Trophoblast cell (in vitro differentiated cells and primary cell): ENCODE measurements at regions not wholly inside any gene's neighbourhood (a gene's known extent, or its start where the extent isn't known, plus 50 kb on each side); places are given as distances from the start of the nearest gene placed in this dataset.

Experiments
- DNase-seq, 2 donors: peaks; one replicate each; pipeline ENCODE4 v3.0.0-alpha.2; 2016
- H2AFZ ChIP-seq: 2 replicates; pipeline ENCODE4 v1.6.1; 2013; ENCODE audit warnings: low read length, moderate library complexity, mild to moderate bottlenecking; ENCODE audit not compliant: insufficient read depth, poor library complexity
- H2AK5ac ChIP-seq: 2 replicates; pipeline ENCODE4 v1.6.1; 2013; ENCODE audit warnings: mild to moderate bottlenecking, low read length
- H2BK120ac ChIP-seq: 2 replicates; pipeline ENCODE4 v1.6.1; 2013; ENCODE audit warnings: low read length, mild to moderate bottlenecking, moderate library complexity; ENCODE audit not compliant: insufficient read depth, poor library complexity
- H2BK12ac ChIP-seq: 2 replicates; pipeline ENCODE4 v1.6.1; 2013; ENCODE audit warnings: mild to moderate bottlenecking, low read length, moderate library complexity
- H2BK5ac ChIP-seq: 2 replicates; pipeline ENCODE4 v1.6.1; 2013; ENCODE audit warnings: low read length, low read depth, moderate library complexity, mild to moderate bottlenecking; ENCODE audit not compliant: poor library complexity
- H3K14ac ChIP-seq: 2 replicates; pipeline ENCODE4 v1.6.1; 2013; ENCODE audit warnings: mild to moderate bottlenecking, low read length
- H3K18ac ChIP-seq: 2 replicates; pipeline ENCODE4 v1.6.1; 2013; ENCODE audit warnings: mild to moderate bottlenecking, low read length
- H3K23ac ChIP-seq: 2 replicates; pipeline ENCODE4 v1.6.1; 2013; ENCODE audit warnings: low read length
- H3K27ac ChIP-seq: 2 replicates; pipeline ENCODE4 v1.5.1; 2013; ENCODE audit warnings: low read depth, mild to moderate bottlenecking, inconsistent platforms, low read length, moderate library complexity
- H3K27me3 ChIP-seq: 2 replicates; pipeline ENCODE4 v1.6.1; 2013; ENCODE audit warnings: inconsistent platforms, mild to moderate bottlenecking, low read length, moderate library complexity; ENCODE audit not compliant: insufficient read depth
- H3K36me3 ChIP-seq, 2 experiments: 1 replicate in 1 of 2; 2 replicates in 1 of 2; pipeline ENCODE4 v1.6.1; 2013; ENCODE audit warnings: low read length in 2 of 2, mild to moderate bottlenecking in 2 of 2, moderate library complexity in 1 of 2; ENCODE audit not compliant: insufficient read depth in 2 of 2, control insufficient read depth in 1 of 2
- H3K4ac ChIP-seq: 2 replicates; pipeline ENCODE4 v1.6.1; 2013; ENCODE audit warnings: low read depth, mild to moderate bottlenecking, low read length, moderate library complexity
- H3K4me1 ChIP-seq, 2 experiments: 1 replicate in 1 of 2; 2 replicates in 1 of 2; pipeline ENCODE4 v1.6.1; 2013; ENCODE audit warnings: low read length in 2 of 2, mild to moderate bottlenecking in 2 of 2, moderate library complexity in 1 of 2; ENCODE audit not compliant: insufficient read depth in 2 of 2, control insufficient read depth in 1 of 2
- H3K4me2 ChIP-seq: 2 replicates; pipeline ENCODE4 v1.6.1; 2013; ENCODE audit warnings: inconsistent platforms, mild to moderate bottlenecking, low read length, moderate library complexity
- H3K4me3 ChIP-seq: 2 replicates; pipeline ENCODE4 v1.5.1; 2013; ENCODE audit warnings: mild to moderate bottlenecking, low read depth, low read length, inconsistent platforms
- H3K79me1 ChIP-seq: one replicate; pipeline ENCODE4 v1.6.1; 2013; ENCODE audit warnings: low read length
- H3K79me2 ChIP-seq: 2 replicates; pipeline ENCODE4 v1.6.1; 2013; ENCODE audit warnings: low read length, mild to moderate bottlenecking; ENCODE audit not compliant: control insufficient read depth, insufficient read depth, poor library complexity
- H3K9ac ChIP-seq: 2 replicates; pipeline ENCODE4 v1.6.1; 2013; ENCODE audit warnings: mild to moderate bottlenecking, low read length
- H3K9me3 ChIP-seq: 2 replicates; pipeline ENCODE4 v1.6.1; 2013; ENCODE audit warnings: low read depth, mild to moderate bottlenecking, control low read depth, inconsistent platforms, low read length; ENCODE audit not compliant: insufficient read depth
- H4K12ac ChIP-seq: 2 replicates; pipeline ENCODE4 v1.6.1; 2013; ENCODE audit warnings: low read depth, mild to moderate bottlenecking, low read length, moderate library complexity
- H4K8ac ChIP-seq: 2 replicates; pipeline ENCODE4 v1.6.1; 2013; ENCODE audit warnings: low read depth, mild to moderate bottlenecking, low read length, moderate library complexity
- H4K91ac ChIP-seq: one replicate; pipeline ENCODE4 v1.6.1; 2013; ENCODE audit warnings: low read depth, mild to moderate bottlenecking, low read length, moderate library complexity
- WGBS: extraction: QIAGEN DNeasy Blood & Tissue Kit; methylation state at CpG from one replicate; pipeline ENCODE4 v1.1.7; 2013; ENCODE audit warnings: missing lambda C conversion rate; ENCODE audit not compliant: insufficient read length, insufficient coverage; ENCODE audit errors: extremely low coverage; 5-methylcytosine and 5-hydroxymethylcytosine counted together

- WGBS, result no CpG with 5 or more reads among the region's 3 CpGs
- Histone ChIP-seq H3K4me2 (no peak overlapping the region), H3K79me2 (no peaks in the 10 kb centered on the region), H2BK12ac (no peak overlapping the region), H3K36me3 (no peaks in the 10 kb centered on the region), H3K4me3 (no peak overlapping the region), H3K79me1 (no peaks in the 10 kb centered on the region), H2AFZ (no peak overlapping the region), H3K9me3 (no peaks in the 10 kb centered on the region), H3K27me3 (no peaks in the 10 kb centered on the region), H4K8ac (no peak overlapping the region), H3K4me1 (no peaks in the 10 kb centered on the region), H3K18ac (no peak overlapping the region), H3K9ac (no peak overlapping the region), H3K23ac (no peak overlapping the region), H2AK5ac (no peak overlapping the region), H2BK5ac (no peak overlapping the region), H2BK120ac (no peak overlapping the region), H3K14ac (no peak overlapping the region), H3K4ac (no peak overlapping the region), H3K27ac (no peak overlapping the region), H4K91ac (no peak overlapping the region), H4K12ac (no peak overlapping the region)
- DNase-seq, result peak in 1 of 2 donors; percentile 74
Measured at GRCh38 chr4:174156239-174156826, 127.1 kb downstream of the FBXO8 start.

DNA sequence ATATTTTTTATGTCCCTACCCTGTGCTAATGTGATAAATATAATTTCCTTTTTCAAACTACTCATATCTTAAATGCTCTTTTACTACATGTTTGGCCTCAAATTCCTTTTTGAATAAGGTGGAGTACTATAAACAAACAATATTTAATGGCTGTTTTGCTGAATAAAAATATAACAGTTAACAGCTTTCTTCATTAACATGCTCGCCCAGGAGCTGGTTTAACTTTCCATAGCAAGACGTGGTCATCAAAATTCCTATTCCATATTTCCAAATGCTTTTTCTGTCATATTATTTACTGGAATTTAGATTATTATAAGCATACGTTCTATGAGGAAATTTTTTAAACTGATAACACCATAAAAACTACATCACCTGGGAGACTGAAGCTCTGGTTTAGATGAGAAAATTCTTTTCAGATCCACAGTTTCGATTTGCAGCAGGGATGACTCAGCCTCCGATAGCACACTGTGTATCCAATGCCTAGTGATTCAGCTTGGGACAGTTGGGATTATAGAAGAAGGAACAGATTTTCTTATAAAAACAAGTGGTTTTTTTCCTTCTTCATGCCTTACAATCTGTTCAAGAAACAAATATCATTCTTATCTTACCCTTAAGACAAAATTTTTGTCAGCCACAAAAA lies 129.1 kb downstream of the FBXO8 start:
- H3K4me1 ChIP-seq, result no peaks in the 10 kb centered on the region
- no peak overlapping the region for H3K4me2 ChIP-seq
- H3K36me3 ChIP-seq, result no peaks in the 10 kb centered on the region
- no peak overlapping the region for H2BK12ac ChIP-seq
- no peaks in the 10 kb centered on the region for H3K9me3 ChIP-seq
- no peaks in the 10 kb centered on the region for H3K79me1 ChIP-seq
- H3K14ac ChIP-seq, result no peak overlapping the region
- no peak overlapping the region for H2BK120ac ChIP-seq
- H3K18ac ChIP-seq, result no peak overlapping the region
- WGBS, result no CpG with 5 or more reads among the region's 5 CpGs
- no peak overlapping the region for H2AK5ac ChIP-seq
- H3K4me3 ChIP-seq, result no peak overlapping the region
- no peak overlapping the region for H2BK5ac ChIP-seq
- DNase-seq, result peak; percentile 34 to 78
- H3K9ac ChIP-seq, result no peak overlapping the region
- no peak overlapping the region for H3K27ac ChIP-seq
- H4K91ac ChIP-seq, result no peak overlapping the region
- no peak overlapping the region for H3K4ac ChIP-seq
- no peak overlapping the region for H2AFZ ChIP-seq
- no peak overlapping the region for H4K8ac ChIP-seq
- H3K79me2 ChIP-seq, result no peaks in the 10 kb centered on the region
- no peaks in the 10 kb centered on the region for H3K27me3 ChIP-seq
- no peak overlapping the region for H4K12ac ChIP-seq
- no peak overlapping the region for H3K23ac ChIP-seq

- Histone ChIP-seq H3K4ac (no peak overlapping the region), H3K14ac (no peak overlapping the region), H4K91ac (no peak overlapping the region), H3K79me1 (no peaks in the 10 kb centered on the region), H3K36me3 (no peaks in the 10 kb centered on the region), H3K27me3 (no peaks in the 10 kb centered on the region), H3K23ac (no peak overlapping the region), H2BK120ac (no peak overlapping the region), H3K9me3 (no peaks in the 10 kb centered on the region), H2BK5ac (no peak overlapping the region), H3K9ac (no peak overlapping the region), H3K18ac (no peak overlapping the region), H3K79me2 (no peaks in the 10 kb centered on the region), H2AFZ (no peak overlapping the region), H2AK5ac (no peak overlapping the region), H3K4me1 (no peaks in the 10 kb centered on the region), H4K8ac (no peak overlapping the region), H3K4me3 (no peak overlapping the region), H2BK12ac (no peak overlapping the region), H3K27ac (no peak overlapping the region), H3K4me2 (no peak overlapping the region), H4K12ac (no peak overlapping the region)
- no peak for DNase-seq
- no CpG with 5 or more reads among the region's 2 CpGs for WGBS
Measured at GRCh38 chr4:174152717-174153466, 130.6 kb downstream of the FBXO8 start.

DNA sequence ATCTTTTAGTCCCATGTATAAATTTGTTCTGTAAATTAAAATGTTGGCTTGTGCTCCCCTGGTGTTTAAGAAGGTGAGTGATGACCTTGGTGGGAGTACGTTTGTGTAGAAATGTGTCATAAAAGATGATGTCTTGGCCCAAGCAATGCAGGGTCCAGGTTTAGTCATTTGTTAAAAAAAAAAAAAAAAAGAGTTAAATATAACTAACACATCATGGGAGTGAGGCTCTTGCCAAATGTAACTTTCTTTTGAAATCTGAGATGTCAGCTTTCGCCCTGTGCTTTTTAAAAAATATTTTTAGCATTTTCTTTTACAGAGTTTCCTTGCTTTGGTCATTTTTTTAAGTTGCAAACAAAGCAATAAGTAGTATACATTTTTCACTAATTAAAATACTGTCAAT lies 135.6 kb downstream of the FBXO8 start:
- Histone ChIP-seq H4K91ac (no peak overlapping the region), H3K23ac (no peak overlapping the region), H3K9ac (no peak overlapping the region), H3K27me3 (no peaks in the 10 kb centered on the region), H3K14ac (no peak overlapping the region), H2BK12ac (no peak overlapping the region), H3K4me3 (no peak overlapping the region), H3K36me3 (no peaks in the 10 kb centered on the region), H3K4ac (no peak overlapping the region), H3K4me2 (no peak overlapping the region), H3K27ac (no peak overlapping the region), H4K8ac (no peak overlapping the region), H3K79me1 (no peaks in the 10 kb centered on the region), H3K9me3 (no peaks in the 10 kb centered on the region), H3K18ac (no peak overlapping the region), H4K12ac (no peak overlapping the region), H2BK120ac (no peak overlapping the region), H2BK5ac (no peak overlapping the region), H3K4me1 (no peaks in the 10 kb centered on the region), H2AFZ (no peak overlapping the region), H3K79me2 (no peaks in the 10 kb centered on the region), H2AK5ac (no peak overlapping the region)
- no peak for DNase-seq
- WGBS, result no CpG with 5 or more reads among the region's 2 CpGs
